ENCODE measurements at regions not wholly inside any gene's neighbourhood (a gene's known extent, or its start where the extent isn't known, plus 50 kb on each side); places are given as distances from the start of the nearest gene placed in this dataset.

DNA sequence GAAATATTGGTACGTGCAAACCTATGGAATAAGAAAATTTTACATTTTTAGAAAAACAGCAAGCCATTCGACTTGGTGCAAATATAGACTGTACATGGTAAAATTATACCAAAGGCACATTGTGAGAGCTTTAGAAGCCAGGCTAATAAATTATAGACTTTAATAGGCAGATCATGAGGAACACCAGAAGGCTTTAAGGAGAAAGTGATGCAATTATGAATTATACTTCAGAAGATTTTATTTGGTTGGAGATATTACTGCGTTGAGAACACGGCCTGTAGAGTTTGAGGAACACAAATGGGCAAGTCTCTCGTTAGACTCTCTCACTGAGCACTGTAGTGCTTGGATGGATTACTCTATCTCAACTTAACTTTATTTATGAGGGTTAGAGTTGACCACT, 141.7 kb downstream of the MACC1 start:
- TF ChIP-seq, protein P1, sequence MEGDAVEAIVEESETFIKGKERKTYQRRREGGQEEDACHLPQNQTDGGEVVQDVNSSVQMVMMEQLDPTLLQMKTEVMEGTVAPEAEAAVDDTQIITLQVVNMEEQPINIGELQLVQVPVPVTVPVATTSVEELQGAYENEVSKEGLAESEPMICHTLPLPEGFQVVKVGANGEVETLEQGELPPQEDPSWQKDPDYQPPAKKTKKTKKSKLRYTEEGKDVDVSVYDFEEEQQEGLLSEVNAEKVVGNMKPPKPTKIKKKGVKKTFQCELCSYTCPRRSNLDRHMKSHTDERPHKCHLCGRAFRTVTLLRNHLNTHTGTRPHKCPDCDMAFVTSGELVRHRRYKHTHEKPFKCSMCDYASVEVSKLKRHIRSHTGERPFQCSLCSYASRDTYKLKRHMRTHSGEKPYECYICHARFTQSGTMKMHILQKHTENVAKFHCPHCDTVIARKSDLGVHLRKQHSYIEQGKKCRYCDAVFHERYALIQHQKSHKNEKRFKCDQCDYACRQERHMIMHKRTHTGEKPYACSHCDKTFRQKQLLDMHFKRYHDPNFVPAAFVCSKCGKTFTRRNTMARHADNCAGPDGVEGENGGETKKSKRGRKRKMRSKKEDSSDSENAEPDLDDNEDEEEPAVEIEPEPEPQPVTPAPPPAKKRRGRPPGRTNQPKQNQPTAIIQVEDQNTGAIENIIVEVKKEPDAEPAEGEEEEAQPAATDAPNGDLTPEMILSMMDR (IDR thresholded peaks at IDR 0.05): no peak
- no peak for TF ChIP-seq EZH2 (IDR thresholded peaks at IDR 0.05)
